Adrenal gland (tissue), 5 donors: ENCODE measurements at regions not wholly inside any gene's neighbourhood (a gene's known extent, or its start where the extent isn't known, plus 50 kb on each side); places are given as distances from the start of the nearest gene placed in this dataset.

ENCODE experiments used
- POLR2A ChIP-seq, 2 donors: fragments of 450-650 bp; IDR thresholded peaks; one replicate each; pipeline ENCODE4 v1.6.1; 2017; ENCODE audit warnings: antibody characterized with exemption in 2 of 2, mild to moderate bottlenecking in 2 of 2, moderate library complexity in 1 of 2
- TF ChIP-seq, protein P1 (sequence below), 6 experiments: fragments of 450-650 bp in 4 of 6; fragments of 200-600 bp in 2 of 6; sonication (generic) in 1 of 6; IDR thresholded peaks; 1 replicate in 5 of 6; 2 replicates in 1 of 6; pipeline versions ENCODE4 v1.5.1 to v1.8.0; 2016 to 2021; ENCODE audit warnings: antibody characterized with exemption in 6 of 6, mild to moderate bottlenecking in 2 of 6, moderate library complexity in 1 of 6
- donor health status: DM: no; HTN: no; CAD: no.

DNA sequence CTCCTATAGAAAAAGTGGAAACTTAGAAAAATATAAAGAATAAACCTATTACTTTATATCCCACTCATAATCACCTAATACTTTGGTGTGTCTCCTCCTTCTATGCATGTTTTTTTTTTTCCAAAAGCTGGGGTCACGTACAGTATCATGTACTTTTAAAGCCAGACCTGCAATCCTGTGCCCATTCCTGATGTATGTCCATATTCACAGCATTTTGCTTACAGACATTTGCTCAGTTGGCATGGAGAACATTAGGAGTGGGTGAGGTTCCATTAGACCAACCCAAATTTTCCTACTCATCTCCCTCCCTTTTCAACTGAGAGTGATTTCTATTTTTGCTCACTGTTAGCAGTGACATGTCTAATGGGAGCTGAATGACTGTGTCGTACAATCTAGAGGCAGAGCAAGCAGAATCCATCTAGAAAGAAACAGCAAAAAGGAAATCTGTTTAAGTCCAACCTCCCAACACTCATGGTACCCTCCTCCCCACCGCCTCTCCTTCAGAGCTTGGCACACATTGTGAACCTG, 195.6 kb upstream of the KLF3 start:
- TF ChIP-seq, protein P1, sequence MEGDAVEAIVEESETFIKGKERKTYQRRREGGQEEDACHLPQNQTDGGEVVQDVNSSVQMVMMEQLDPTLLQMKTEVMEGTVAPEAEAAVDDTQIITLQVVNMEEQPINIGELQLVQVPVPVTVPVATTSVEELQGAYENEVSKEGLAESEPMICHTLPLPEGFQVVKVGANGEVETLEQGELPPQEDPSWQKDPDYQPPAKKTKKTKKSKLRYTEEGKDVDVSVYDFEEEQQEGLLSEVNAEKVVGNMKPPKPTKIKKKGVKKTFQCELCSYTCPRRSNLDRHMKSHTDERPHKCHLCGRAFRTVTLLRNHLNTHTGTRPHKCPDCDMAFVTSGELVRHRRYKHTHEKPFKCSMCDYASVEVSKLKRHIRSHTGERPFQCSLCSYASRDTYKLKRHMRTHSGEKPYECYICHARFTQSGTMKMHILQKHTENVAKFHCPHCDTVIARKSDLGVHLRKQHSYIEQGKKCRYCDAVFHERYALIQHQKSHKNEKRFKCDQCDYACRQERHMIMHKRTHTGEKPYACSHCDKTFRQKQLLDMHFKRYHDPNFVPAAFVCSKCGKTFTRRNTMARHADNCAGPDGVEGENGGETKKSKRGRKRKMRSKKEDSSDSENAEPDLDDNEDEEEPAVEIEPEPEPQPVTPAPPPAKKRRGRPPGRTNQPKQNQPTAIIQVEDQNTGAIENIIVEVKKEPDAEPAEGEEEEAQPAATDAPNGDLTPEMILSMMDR (IDR thresholded peaks at IDR 0.05) = no peak
- no peak for TF ChIP-seq POLR2A (IDR thresholded peaks at IDR 0.05)
